Calu3 (cell line): ENCODE measurements at regions not wholly inside any gene's neighbourhood (a gene's known extent, or its start where the extent isn't known, plus 50 kb on each side); places are given as distances from the start of the nearest gene placed in this dataset.
A peak's percentile ranks its signal among the peaks of the same experiment; 100 is the strongest.

ENCODE experiments used
- BruUV-seq: library from RNA; stranded (reverse); fragments of 400-500 nt; replicated peaks from 2 replicates; lab custom pipeline; 2021; lab: Mats Ljungman, UMichigan
- CTCF ChIA-PET: fragments of 300-600 bp; sonication (Branson Sonifier 250); formaldehyde crosslinking; loops from one replicate; lab custom pipeline; 2022; ENCODE audit warnings: antibody characterized with exemption; lab: Charles Lee
- DNase-seq: peaks from one replicate; pipeline ENCODE4 v3.0.0; 2022
- H3K27ac Mint-ChIP-seq: one replicate; pipeline ENCODE4 v1.8.0; 2022; ENCODE audit warnings: mixed read lengths; ENCODE audit not compliant: unreplicated experiment
- H3K27me3 Mint-ChIP-seq: one replicate; pipeline ENCODE4 v1.8.0; 2022; ENCODE audit warnings: mixed read lengths; ENCODE audit not compliant: unreplicated experiment
- H3K36me3 Mint-ChIP-seq: one replicate; pipeline ENCODE4 v1.8.0; 2022; ENCODE audit warnings: mild to moderate bottlenecking, moderate library complexity, mixed read lengths; ENCODE audit not compliant: insufficient read depth, unreplicated experiment
- H3K4me1 Mint-ChIP-seq: one replicate; pipeline ENCODE4 v1.8.0; 2022; ENCODE audit warnings: mild to moderate bottlenecking, low read depth, mixed read lengths; ENCODE audit not compliant: unreplicated experiment
- H3K4me3 Mint-ChIP-seq: one replicate; pipeline ENCODE4 v1.8.0; 2022; ENCODE audit warnings: mild to moderate bottlenecking, low read depth, moderate library complexity, mixed read lengths; ENCODE audit not compliant: unreplicated experiment
- H3K9me3 Mint-ChIP-seq: one replicate; pipeline ENCODE4 v1.8.0; 2022; ENCODE audit warnings: low read depth, mixed read lengths; ENCODE audit not compliant: unreplicated experiment
- intact Hi-C: fragments of 100-400 bp; cut with micrococcal nuclease; formaldehyde crosslinking; loops from one replicate; pipeline ENCODE4 v1.10.0; 2022; ENCODE audit not compliant: unreplicated experiment
- TF ChIP-seq, protein P1 (sequence below): fragments of 200-600 bp; IDR thresholded peaks from one replicate; pipeline ENCODE4 v1.8.0; 2022; ENCODE audit warnings: antibody characterized with exemption; ENCODE audit not compliant: unreplicated experiment

DNA sequence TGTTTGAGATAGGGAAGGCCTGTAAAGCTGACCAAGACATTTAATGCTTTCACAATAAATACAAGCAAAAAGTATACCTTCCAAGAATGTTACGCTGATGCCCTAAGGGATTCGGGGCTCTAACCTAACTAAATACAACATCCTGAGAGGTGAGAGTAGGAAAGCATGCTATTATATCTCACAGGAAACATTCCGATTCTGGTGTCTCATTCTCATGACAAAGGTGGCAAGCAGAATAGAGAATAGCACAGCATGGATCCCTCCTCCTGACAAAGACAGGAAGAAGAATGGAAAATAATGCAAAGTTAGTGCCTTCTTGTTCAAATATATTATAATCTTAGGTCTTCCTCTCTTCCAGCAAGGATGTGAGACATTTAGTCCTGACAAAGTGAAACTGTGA lies 504.3 kb downstream of the TFEC start:
- Mint-ChIP-seq H3K27me3 (no peaks in the 10 kb centered on the region), H3K9me3 (peaks cover 6% of the 10 kb centered on the region), H3K4me3 (no peak overlapping the region), H3K4me1 (no peaks in the 10 kb centered on the region), H3K27ac (no peak overlapping the region), H3K36me3 (no peaks in the 10 kb centered on the region)
- intact Hi-C loops, result no loop called here
- no peak for DNase-seq
- no TSS peak for BruUV-seq
- CTCF ChIA-PET, result no interaction called here
- TF ChIP-seq, protein P1, sequence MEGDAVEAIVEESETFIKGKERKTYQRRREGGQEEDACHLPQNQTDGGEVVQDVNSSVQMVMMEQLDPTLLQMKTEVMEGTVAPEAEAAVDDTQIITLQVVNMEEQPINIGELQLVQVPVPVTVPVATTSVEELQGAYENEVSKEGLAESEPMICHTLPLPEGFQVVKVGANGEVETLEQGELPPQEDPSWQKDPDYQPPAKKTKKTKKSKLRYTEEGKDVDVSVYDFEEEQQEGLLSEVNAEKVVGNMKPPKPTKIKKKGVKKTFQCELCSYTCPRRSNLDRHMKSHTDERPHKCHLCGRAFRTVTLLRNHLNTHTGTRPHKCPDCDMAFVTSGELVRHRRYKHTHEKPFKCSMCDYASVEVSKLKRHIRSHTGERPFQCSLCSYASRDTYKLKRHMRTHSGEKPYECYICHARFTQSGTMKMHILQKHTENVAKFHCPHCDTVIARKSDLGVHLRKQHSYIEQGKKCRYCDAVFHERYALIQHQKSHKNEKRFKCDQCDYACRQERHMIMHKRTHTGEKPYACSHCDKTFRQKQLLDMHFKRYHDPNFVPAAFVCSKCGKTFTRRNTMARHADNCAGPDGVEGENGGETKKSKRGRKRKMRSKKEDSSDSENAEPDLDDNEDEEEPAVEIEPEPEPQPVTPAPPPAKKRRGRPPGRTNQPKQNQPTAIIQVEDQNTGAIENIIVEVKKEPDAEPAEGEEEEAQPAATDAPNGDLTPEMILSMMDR, result no peak

DNA sequence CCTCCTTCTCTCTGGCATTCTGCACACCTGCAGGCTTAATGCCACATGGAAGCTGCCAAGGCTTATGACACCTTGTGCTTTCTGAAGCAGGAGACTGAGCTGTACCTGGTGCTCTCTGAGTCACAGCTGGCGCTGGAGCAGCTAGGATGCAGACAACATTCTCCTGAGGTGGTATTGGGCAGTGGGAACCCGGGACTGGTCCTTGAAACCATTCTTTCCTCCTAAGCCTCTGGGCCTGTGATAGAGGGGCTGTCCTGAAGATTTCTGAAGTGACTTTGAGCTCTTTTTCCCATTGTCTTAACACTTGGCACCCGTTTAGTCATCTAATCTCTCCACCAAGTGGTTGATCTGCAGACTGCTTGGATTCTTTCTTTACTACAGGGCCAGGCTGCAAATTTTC lies 508.4 kb downstream of the TFEC start:
- Mint-ChIP-seq H3K27me3 (no peaks in the 10 kb centered on the region), H3K9me3 (peaks cover 10% of the 10 kb centered on the region), H3K27ac (no peak overlapping the region), H3K4me3 (no peak overlapping the region), H3K4me1 (no peaks in the 10 kb centered on the region), H3K36me3 (no peaks in the 10 kb centered on the region)
- DNase-seq, result no peak
- intact Hi-C loops, result no loop called here
- CTCF ChIA-PET, result no interaction called here
- TF ChIP-seq, protein P1, result no peak
- no TSS peak for BruUV-seq

DNA sequence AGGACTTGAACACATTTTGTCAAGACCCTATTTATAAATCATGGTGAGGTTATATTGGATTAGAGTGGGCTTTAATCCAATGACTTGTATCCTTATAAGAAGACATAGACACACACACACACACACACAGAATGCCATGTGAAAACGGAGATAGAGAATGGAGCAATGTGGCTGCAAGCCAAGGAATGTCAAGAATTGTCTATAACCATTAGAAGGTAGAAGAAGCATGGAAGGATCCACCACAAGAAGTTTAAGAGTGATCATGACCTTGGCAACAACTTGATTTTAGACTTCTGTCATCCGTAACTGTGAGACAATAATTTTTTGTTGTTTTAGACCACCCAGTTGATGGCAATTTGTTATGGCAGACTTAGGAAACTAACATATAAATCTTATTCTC lies 514.2 kb downstream of the TFEC start:
- no TSS peak for BruUV-seq
- H3K9me3 Mint-ChIP-seq, result peaks cover 5% of the 10 kb centered on the region
- no peaks in the 10 kb centered on the region for H3K27me3 Mint-ChIP-seq
- no peak overlapping the region for H3K4me3 Mint-ChIP-seq
- H3K4me1 Mint-ChIP-seq, result no peaks in the 10 kb centered on the region
- TF ChIP-seq, protein P1, result no peak
- intact Hi-C loops, result no loop called here
- no peak overlapping the region for H3K27ac Mint-ChIP-seq
- H3K36me3 Mint-ChIP-seq, result no peaks in the 10 kb centered on the region
- no peak for DNase-seq
- CTCF ChIA-PET, result interaction anchor here (0.7 kb wide), 1 partner anchor 845 kb away, joined by 3 read pairs; no protein-coding TSS in a partner anchor

DNA sequence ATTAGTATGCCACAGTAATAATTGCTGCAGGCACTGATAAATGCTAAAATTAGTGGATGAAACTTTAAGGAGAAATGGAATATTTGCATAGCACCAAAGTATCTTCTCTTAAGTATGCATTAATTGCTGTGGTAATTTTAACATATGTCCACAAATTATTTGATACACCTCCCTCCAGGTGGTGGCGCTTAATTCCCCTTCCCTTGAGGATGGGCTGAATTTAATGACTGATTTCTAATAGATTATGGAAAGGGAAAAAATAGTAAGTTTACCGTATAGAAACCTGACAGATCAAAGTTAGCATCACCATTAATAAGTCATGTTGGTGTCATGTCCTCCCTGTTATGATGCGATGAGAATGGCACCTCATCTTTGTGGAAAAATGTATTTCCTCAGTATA lies 519.2 kb downstream of the TFEC start:
- Mint-ChIP-seq H3K36me3 (no peaks in the 10 kb centered on the region), H3K27me3 (no peaks in the 10 kb centered on the region), H3K9me3 (no peaks in the 10 kb centered on the region), H3K4me3 (no peak overlapping the region), H3K4me1 (no peaks in the 10 kb centered on the region), H3K27ac (no peak overlapping the region)
- TF ChIP-seq, protein P1, result no peak
- intact Hi-C loops, result loop anchor here (1.0 to 5.0 kb wide), 3 partner anchors 169 to 237 kb away; no protein-coding TSS in a partner anchor
- peak; percentile 8 for DNase-seq
- no TSS peak for BruUV-seq
- CTCF ChIA-PET, result no interaction called here
